ENCODE measurements at regions not wholly inside any gene's neighbourhood (a gene's known extent, or its start where the extent isn't known, plus 50 kb on each side); places are given as distances from the start of the nearest gene placed in this dataset.

GRCh38 chr12:126734296-126734695, 1532.7 kb upstream of the TMEM132C start (continued):
- TF ChIP-seq USF2 (IDR thresholded peaks at IDR 0.05; ENCODE audit: low read length) (no peak), NANOG (IDR thresholded peaks at IDR 0.05; ENCODE audit: insufficient read depth, low read depth, low read length, poor library complexity, severe bottlenecking) (no peak), CTBP2 (IDR thresholded peaks at IDR 0.05; ENCODE audit: borderline replicate concordance, insufficient read depth, insufficient read length, low read length) (no peak)
